ENCODE measurements at regions not wholly inside any gene's neighbourhood (a gene's known extent, or its start where the extent isn't known, plus 50 kb on each side); places are given as distances from the start of the nearest gene placed in this dataset.
A peak's percentile ranks its signal among the peaks of the same experiment; 100 is the strongest.

- no peak for DNase-seq (ENCODE audit: low spot score)
Measured at GRCh38 chr13:68160466-68160865, 930.3 kb upstream of the PCDH9 start.

DNA sequence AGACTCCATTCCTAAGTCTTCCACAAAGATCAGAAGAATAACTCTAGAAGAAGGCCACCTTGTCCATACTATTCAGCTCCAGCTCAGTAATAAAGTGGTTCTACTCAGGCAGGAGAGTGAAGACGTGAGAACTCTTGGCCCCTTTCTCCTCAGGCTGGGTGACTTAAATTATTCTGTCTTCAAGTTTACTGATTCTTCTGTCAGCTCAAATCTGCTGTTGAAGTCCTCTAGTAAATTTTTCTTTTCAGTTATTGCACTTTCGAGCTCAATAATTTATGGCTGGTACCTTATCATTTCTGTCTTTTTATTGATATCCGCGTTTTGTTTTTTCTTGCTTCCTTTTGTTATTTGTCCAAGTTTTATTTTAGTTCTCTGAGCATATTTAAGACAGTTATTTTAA, 922.3 kb upstream of the PCDH9 start:
- DNase-seq (ENCODE audit: low spot score): no peak

- DNase-seq (ENCODE audit: low spot score): no peak
Measured at GRCh38 chr13:68145852-68146251, 915.7 kb upstream of the PCDH9 start.

GRCh38 chr13:68128297-68128915, 898.3 kb upstream of the PCDH9 start:
- no peak for DNase-seq (ENCODE audit: low spot score)

- no peak for DNase-seq (ENCODE audit: low spot score)
Measured at GRCh38 chr13:68125087-68125480, 894.9 kb upstream of the PCDH9 start.

DNA sequence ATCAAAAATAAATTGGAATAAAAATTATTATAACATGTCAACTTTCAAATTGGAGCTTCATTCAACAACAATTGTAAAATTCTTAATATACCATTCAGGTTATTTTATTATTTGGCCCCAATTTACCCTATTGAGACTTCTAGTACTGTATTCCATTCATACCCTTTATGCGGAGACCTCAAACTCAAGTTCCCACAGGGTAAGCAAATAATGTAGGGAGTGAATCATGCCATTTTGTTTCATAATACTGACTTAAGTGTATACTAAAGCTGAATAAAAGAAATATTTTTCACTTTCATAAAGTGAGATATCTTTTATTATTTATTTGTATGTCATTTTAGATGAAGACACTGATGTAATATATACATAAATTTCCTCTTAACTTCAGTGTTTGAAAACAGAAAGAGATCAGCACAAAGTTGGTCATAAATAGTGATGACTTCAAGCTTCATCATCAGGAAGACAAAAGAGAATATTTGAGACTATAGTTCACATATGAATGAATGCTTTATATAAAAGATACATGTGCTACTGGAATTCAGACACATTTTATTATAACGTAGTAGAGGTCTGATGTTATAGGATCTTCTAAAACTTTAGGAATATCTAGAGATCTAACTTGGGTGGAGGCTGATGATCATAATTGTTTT, 894.4 kb upstream of the PCDH9 start:
- DNase-seq (ENCODE audit: low spot score): peak; percentile 6

DNA sequence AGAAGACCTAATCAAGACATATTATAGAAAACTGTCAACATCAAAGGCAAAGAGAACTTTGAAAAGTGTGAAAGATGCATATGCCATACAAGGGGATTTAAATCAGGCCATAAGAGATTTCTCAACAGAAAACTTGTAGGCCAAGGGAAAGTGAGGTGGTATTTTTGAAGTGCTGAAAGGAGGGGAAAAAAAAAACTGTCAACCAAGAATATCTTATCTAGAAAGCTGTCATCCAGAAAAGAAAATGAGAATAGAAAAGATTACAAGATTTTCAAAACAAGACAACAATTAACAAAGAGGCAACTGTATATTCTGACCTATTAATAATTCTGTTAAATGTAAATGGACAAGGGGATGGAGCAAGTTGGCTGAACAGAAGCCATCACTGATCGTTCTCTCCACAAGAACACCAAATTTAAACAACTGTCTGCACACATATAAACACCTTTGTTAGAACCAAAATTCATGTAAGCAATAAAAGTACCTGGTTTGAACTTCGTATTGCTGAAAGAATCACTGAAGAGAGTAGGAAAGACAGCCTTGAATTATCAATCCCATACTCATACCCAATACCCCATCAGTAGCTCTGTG, 880.1 kb upstream of the PCDH9 start:
- no peak for DNase-seq (ENCODE audit: low spot score)

DNA sequence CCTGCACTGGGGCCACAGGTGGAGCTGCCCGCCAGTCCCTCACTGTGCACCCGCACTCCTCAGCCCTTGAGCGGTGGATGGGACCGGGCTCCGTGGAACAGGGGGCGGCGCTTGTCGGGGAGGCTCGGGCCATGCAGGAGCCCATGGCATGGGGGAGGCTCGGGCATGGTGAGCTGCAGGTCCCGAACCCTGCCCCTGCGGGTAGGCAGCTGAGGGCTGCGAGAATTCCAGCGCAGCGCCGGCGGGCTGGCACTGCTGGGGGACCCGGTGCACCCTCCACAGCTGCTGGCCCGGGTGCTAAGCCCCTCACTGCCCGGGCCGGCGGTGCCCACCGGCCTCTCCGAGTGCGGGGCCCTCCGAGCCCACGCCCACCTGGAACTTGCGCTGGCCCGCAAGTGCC, 877.5 kb upstream of the PCDH9 start:
- no peak for DNase-seq (ENCODE audit: low spot score)

DNA sequence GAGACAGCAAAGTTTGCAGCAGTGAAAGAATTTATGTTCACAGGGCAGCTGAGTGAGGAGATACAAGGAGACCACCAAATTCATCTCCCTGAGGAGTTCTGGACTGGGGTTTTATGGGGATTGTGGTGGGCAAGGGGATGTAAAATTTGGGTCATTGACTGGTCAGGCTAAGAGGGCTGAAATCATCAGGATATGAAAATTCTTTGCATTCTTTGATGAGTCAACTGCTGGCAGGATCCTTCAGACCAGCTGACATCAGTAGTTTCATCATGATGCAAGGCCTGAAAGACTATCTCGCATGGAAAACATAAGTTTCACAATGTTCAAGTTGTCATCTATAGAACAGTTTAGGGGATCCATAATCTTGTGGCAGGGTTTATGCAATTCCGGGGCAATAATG, 869.5 kb upstream of the PCDH9 start:
- DNase-seq (ENCODE audit: low spot score): peak; percentile 72

- no peak for DNase-seq (ENCODE audit: low spot score)
Measured at GRCh38 chr13:68081061-68081460, 850.9 kb upstream of the PCDH9 start.

DNA sequence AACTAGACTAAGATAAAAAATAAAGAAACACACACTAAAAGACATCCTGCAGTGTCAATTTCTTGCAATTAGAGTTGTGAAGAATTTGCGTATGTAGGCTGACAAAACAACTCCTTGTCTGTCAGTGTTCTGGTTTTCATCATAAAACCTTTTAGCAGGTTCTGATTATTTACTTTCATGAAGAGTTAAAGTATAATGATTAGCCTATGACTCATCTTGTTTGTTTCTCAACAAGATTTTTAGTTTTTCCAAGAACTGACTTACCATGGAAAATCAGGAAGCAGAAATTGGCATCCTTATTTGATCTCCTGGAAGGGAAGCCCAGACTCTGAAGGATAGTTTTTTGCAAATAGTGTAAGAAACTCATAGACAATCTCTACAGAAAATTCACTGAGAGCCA, 848.7 kb upstream of the PCDH9 start:
- DNase-seq (ENCODE audit: low spot score): no peak

GRCh38 chr13:68078469-68078868, 848.3 kb upstream of the PCDH9 start:
- DNase-seq (ENCODE audit: low spot score): no peak

- DNase-seq (ENCODE audit: low spot score): no peak
Measured at GRCh38 chr13:68076046-68076445, 845.9 kb upstream of the PCDH9 start.

GRCh38 chr13:68066879-68067513, 836.9 kb upstream of the PCDH9 start:
- DNase-seq (ENCODE audit: low spot score): no peak

DNA sequence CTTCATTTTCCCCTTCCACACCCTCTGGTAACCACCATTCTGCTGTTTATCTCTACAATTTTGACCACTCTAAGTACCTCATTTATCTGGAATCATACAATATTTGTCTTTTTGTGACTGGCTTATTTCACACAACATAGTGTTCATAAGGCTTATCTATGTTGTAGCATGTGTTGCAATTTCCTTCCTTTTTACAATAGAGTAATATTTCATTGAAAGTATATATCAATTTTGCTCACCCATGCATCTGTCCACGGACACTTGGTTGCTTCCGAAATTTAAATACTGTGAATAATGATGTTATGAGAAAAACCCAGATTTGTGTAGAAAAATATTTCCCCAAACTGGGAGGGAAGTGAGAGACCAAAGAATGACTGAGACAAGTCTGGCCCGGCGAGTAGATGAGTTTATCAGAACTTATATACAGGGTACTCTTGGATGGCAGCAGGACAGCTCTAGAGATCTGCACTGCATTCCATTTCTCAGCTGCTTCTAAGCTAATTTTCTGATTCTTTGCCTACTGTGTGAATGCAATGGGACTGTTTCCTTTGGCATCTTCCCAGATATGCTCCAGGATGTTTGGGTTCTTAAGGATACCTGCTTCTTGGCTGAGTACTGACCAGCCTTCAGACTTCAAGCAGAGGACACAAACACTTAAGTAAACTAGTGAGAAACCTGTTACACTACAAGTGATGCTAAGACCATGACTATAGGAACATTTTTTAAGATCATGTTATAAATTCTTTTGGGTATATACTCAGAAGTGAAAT, 834.0 kb upstream of the PCDH9 start:
- DNase-seq (ENCODE audit: low spot score): no peak

- no peak for DNase-seq (ENCODE audit: low spot score)
Measured at GRCh38 chr13:68063181-68063580, 833.0 kb upstream of the PCDH9 start.

DNA sequence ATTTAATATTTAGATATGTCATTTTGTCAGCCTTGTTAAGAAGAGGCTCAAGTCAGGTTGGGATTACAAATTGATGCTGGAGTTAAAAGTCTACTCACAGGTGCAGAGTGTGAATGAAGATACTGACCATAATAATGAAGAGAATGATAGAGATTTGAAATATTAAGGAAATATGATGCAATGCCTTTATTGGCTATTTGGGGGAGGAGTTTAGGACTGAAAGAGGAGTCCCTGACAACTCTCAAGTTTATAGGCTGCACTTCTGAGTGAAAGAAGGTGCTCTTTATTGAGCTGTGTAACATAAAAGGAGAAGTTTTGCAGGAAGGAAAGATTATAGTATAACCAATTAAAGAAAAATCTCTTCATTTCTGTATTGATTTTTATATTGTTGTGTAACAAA, 827.7 kb upstream of the PCDH9 start:
- no peak for DNase-seq (ENCODE audit: low spot score)

DNA sequence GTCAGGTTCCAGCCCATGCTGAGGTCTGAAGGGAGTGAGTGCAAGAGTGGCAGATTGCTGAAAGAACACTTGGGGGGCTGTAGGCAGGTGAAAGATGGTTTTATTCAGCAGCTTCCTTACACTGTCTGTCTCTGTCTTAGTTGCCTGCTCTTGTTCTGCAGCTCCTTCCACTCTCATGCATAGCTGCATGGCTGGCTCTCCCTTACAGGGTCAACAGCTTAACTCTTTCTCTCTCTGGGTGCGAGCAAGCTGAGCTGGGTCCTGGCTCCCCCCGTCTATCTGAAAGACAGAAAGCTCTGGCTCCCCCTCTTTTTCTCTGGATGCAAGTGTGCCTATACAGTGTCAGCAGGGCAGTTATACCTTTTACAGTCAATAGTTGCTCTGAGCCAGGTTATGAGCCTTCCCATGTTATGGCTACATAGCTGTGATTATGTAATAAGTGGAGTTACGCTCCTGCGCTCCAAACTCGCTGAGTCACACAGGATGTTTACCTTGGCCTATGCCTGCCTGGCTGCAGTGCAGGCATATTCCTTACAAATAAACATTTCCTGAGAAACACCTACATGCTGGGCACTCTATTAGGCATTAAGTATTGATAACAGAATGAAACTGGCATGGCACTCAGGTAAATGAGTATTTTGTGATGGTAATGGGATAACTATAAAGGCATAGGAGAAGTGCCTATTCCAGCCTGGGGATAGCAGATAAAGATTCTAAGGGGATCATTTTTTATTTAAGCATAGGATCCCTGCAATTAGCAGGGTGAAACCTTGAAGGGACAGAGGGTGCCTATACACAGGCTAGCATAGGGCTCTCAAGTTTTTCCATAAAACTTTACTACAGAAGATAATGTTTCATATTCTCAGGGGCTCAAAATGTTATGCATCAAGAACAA, 826.9 kb upstream of the PCDH9 start:
- peak; percentile 12 for DNase-seq (ENCODE audit: low spot score)

- no peak for DNase-seq (ENCODE audit: low spot score)
Measured at GRCh38 chr13:68051910-68052309, 821.8 kb upstream of the PCDH9 start.

DNA sequence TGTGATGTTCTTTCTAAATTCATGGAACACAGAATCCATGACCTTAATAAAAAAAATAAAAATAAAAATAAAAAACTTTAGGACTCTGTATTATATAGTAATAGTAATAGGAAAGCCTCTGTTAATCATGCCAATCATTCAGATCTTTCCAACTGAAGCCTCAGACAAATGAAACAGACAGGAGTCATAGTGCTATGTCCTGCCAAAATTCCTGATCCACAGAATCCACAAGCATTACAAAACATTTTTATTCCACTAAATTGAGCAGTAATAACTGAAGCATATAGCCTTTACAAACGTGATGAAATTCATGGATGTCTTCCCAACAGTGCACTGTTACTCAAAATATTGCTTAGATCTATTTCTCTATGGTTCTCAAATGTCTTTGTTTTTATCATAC, 820.6 kb upstream of the PCDH9 start:
- no peak for DNase-seq (ENCODE audit: low spot score)

DNA sequence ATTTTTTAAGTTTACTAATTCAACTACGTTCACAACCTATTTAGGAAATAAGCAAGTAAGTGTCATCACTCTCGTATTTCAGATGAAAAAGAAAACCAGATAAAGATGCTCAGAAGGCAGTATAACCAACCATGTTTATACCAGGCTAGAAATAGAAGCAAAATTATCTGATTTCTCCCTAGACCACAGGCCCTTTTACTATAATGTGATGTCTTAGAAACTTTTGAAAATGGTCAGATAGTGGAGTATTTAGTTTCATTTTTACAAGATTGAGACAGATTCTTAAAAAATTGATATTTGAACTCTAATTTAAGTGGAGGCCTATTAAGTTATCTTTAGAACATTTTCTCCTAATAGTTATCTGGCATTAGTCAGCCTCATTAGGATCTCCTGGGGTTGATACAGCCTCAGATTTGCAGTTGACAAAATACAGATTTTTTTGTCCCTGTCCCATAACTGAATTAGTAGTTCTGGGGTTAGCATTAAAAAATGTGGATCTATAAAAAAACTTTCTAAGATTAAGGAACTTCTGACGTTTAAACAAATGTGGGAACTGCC, 818.7 kb upstream of the PCDH9 start:
- no peak for DNase-seq (ENCODE audit: low spot score)
